ENCODE measurements at regions not wholly inside any gene's neighbourhood (a gene's known extent, or its start where the extent isn't known, plus 50 kb on each side); places are given as distances from the start of the nearest gene placed in this dataset.
"Not testable (repeated sequence)": the region's sequence is repeated elsewhere in the genome, so short reads cannot be mapped to it uniquely, and the experiment has no call there.

- not testable (repeated sequence) for H3K4me3 ChIP-seq (ENCODE audit: low read length); H3K79me2 ChIP-seq (ENCODE audit: low read length); DNase-seq; H4K20me1 ChIP-seq (ENCODE audit: insufficient read depth, low read depth, low read length); H3K4me1 ChIP-seq (ENCODE audit: low read length); H3K4me2 ChIP-seq (ENCODE audit: low read depth, low read length, poor library complexity, severe bottlenecking); H3K9me2 ChIP-seq (replicated peaks; ENCODE audit: insufficient read depth, low read length); H3K27me3 ChIP-seq (ENCODE audit: low read length); H2AFZ ChIP-seq (ENCODE audit: low read length); H3K27ac ChIP-seq (ENCODE audit: low read length); H3K9ac ChIP-seq (ENCODE audit: low read length); H3K9me3 ChIP-seq (ENCODE audit: low read length); H3K36me3 ChIP-seq (ENCODE audit: insufficient read depth, low read length)
These were observed 58.6 kb upstream of the AGAP9 start for GRCh38 chr10:47582051-47582450.

- not testable (repeated sequence) for H3K4me2 ChIP-seq (ENCODE audit: low read depth, low read length, poor library complexity, severe bottlenecking); H3K9me3 ChIP-seq (ENCODE audit: low read length); H3K79me2 ChIP-seq (ENCODE audit: low read length); H3K4me1 ChIP-seq (ENCODE audit: low read length); H3K9ac ChIP-seq (ENCODE audit: low read length); H3K9me2 ChIP-seq (replicated peaks; ENCODE audit: insufficient read depth, low read length); H3K36me3 ChIP-seq (ENCODE audit: insufficient read depth, low read length); H2AFZ ChIP-seq (ENCODE audit: low read length); DNase-seq; H4K20me1 ChIP-seq (ENCODE audit: insufficient read depth, low read depth, low read length); H3K27me3 ChIP-seq (ENCODE audit: low read length); H3K4me3 ChIP-seq (ENCODE audit: low read length); H3K27ac ChIP-seq (ENCODE audit: low read length)
These were observed 56.6 kb upstream of the AGAP9 start for GRCh38 chr10:47580063-47580462.

- not testable (repeated sequence) for H3K4me1 ChIP-seq (ENCODE audit: low read length); H3K9me3 ChIP-seq (ENCODE audit: low read length); H3K79me2 ChIP-seq (ENCODE audit: low read length); H3K4me3 ChIP-seq (ENCODE audit: low read length); H2AFZ ChIP-seq (ENCODE audit: low read length); H3K36me3 ChIP-seq (ENCODE audit: insufficient read depth, low read length); H3K9ac ChIP-seq (ENCODE audit: low read length); H3K27me3 ChIP-seq (ENCODE audit: low read length); H3K27ac ChIP-seq (ENCODE audit: low read length); H4K20me1 ChIP-seq (ENCODE audit: insufficient read depth, low read depth, low read length); H3K4me2 ChIP-seq (ENCODE audit: low read depth, low read length, poor library complexity, severe bottlenecking); DNase-seq; H3K9me2 ChIP-seq (replicated peaks; ENCODE audit: insufficient read depth, low read length)
These were observed 55.1 kb upstream of the AGAP9 start for GRCh38 chr10:47578547-47578946.

Measured in Karpas-422 (cell line).